ENCODE measurements at regions not wholly inside any gene's neighbourhood (a gene's known extent, or its start where the extent isn't known, plus 50 kb on each side); places are given as distances from the start of the nearest gene placed in this dataset.

DNA sequence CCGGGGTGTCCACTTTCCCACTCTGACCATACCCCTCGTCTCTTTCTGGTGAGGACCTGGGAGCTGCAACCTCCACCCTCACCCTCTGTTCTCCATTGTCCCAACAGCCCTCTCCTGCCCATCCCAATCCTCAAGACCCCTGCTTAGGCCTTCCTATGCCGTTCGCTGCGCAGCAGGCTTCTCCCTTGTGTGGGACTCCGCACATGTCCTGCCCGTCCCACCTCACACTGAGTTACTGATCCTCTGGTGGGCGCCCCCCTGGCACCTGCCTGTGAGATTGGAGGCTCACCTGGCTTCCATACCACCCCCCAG lies 119.5 kb upstream of the SNTG2 start:
- H4K91ac ChIP-seq (ENCODE audit: low read length): no peak overlapping the region
- H3K4me2 ChIP-seq (ENCODE audit: low read length, poor library complexity, severe bottlenecking): no peak overlapping the region
- no peak overlapping the region for H2AK5ac ChIP-seq (ENCODE audit: low read length, severe bottlenecking)
- H3K4ac ChIP-seq (ENCODE audit: low read depth in 1 of 2, low read length in 2 of 2): no peak overlapping the region
- no peak overlapping the region for H3K18ac ChIP-seq (ENCODE audit: low read depth in 1 of 2, low read length in 2 of 2)
- WGBS: 76% methylated on average over 8 of the region's 8 CpGs
- H3K23ac ChIP-seq (ENCODE audit: low read length in 2 of 2): no peak overlapping the region
- no peak overlapping the region for H2BK120ac ChIP-seq (ENCODE audit: low read depth, low read length)
- no peak overlapping the region for H3K9ac ChIP-seq (ENCODE audit: low read length)
- no peak overlapping the region for H3K4me3 ChIP-seq (ENCODE audit: insufficient read depth in 1 of 2, low read depth in 1 of 2, low read length in 2 of 2)
- peaks cover 0 to 18% of the 10 kb centered on the region in 2 experiments for H3K27me3 ChIP-seq (ENCODE audit: control insufficient read depth in 1 of 2, insufficient read depth in 1 of 2, low read length in 2 of 2)
- H3K79me1 ChIP-seq (replicated peaks; ENCODE audit: low read length, poor library complexity, severe bottlenecking): no peaks in the 10 kb centered on the region
- no peaks in the 10 kb centered on the region for H3K36me3 ChIP-seq (ENCODE audit: control insufficient read depth in 1 of 2, insufficient read depth in 2 of 2, low read depth in 1 of 2, low read length in 2 of 2)
- no peak for DNase-seq
- no peaks in the 10 kb centered on the region for H3K4me1 ChIP-seq (ENCODE audit: control insufficient read depth, insufficient read depth, low read depth, low read length)
- no peak overlapping the region for H2BK5ac ChIP-seq (ENCODE audit: low read depth, low read length, poor library complexity, severe bottlenecking)
- H3K14ac ChIP-seq (ENCODE audit: low read length in 2 of 2): no peak overlapping the region
- no peak overlapping the region for H2BK12ac ChIP-seq (ENCODE audit: low read length in 2 of 2)
- no peak overlapping the region for H4K8ac ChIP-seq (ENCODE audit: low read length)
- H3K27ac ChIP-seq (ENCODE audit: low read length, poor library complexity, severe bottlenecking): no peak overlapping the region
- H3K9me3 ChIP-seq (ENCODE audit: control insufficient read depth, low read length): no peaks in the 10 kb centered on the region
- no peak overlapping the region for H2BK15ac ChIP-seq (ENCODE audit: low read depth, poor library complexity, severe bottlenecking)
- H2AFZ ChIP-seq (ENCODE audit: low read depth, low read length): no peak overlapping the region

DNA sequence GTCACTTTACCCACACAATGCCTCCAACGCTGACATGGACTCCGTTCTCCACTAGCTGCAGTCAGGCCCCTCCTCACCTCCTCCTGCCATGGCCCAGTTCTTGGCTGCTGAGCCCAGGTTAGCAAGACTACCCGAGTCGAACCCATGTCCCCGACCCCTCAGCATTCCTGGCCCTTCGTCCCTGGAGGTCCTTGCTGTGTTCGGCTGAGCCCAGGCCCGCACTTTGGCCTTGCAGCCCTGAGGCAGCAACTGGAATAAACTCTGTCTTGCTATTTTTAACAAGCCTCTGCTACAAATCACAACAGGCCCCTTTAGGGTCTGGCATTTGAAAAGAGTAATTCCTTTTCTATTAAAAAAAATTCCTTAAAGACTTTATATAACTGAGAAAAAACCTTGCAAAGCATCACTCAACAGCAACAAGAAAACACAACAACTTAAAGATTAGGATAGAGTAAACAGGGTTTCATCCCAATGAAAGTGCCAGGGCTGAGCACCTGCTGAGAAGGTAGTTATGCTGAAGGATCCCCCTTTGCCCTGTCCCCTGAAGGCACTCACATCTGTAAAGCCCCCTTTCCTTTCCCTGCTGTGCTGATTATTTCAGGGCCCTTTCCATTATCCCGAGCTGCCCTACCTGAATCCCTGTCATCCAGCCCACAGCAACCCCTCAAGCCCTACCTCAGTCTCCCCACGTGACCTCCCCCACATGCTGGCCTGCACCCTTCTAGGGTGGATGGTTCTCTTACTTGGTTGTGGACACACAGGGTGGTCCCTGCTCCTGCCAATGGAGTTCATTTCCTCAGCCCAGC lies 120.0 kb upstream of the SNTG2 start:
- WGBS: 77% methylated on average over 10 of the region's 10 CpGs

GRCh38 chr2:829047-829446 lies 121.6 kb upstream of the SNTG2 start:
- no peak overlapping the region for H2BK5ac ChIP-seq (ENCODE audit: low read depth, low read length, poor library complexity, severe bottlenecking)
- H2AK5ac ChIP-seq (ENCODE audit: low read length, severe bottlenecking): no peak overlapping the region
- DNase-seq: no peak
- H3K18ac ChIP-seq (ENCODE audit: low read depth in 1 of 2, low read length in 2 of 2): no peak overlapping the region
- H3K9ac ChIP-seq (ENCODE audit: low read length): no peak overlapping the region
- no peak overlapping the region for H3K23ac ChIP-seq (ENCODE audit: low read length in 2 of 2)
- H3K4me2 ChIP-seq (ENCODE audit: low read length, poor library complexity, severe bottlenecking): no peak overlapping the region
- H4K91ac ChIP-seq (ENCODE audit: low read length): no peak overlapping the region
- H3K9me3 ChIP-seq (ENCODE audit: control insufficient read depth, low read length): no peaks in the 10 kb centered on the region
- no peak overlapping the region for H3K4ac ChIP-seq (ENCODE audit: low read depth in 1 of 2, low read length in 2 of 2)
- no peak overlapping the region for H4K8ac ChIP-seq (ENCODE audit: low read length)
- H3K4me1 ChIP-seq (ENCODE audit: control insufficient read depth, insufficient read depth, low read depth, low read length): no peaks in the 10 kb centered on the region
- no peak overlapping the region for H2BK15ac ChIP-seq (ENCODE audit: low read depth, poor library complexity, severe bottlenecking)
- no peak overlapping the region for H3K27ac ChIP-seq (ENCODE audit: low read length, poor library complexity, severe bottlenecking)
- no peak overlapping the region for H2BK12ac ChIP-seq (ENCODE audit: low read length in 2 of 2)
- no peaks in the 10 kb centered on the region for H3K36me3 ChIP-seq (ENCODE audit: control insufficient read depth in 1 of 2, insufficient read depth in 2 of 2, low read depth in 1 of 2, low read length in 2 of 2)
- H2AFZ ChIP-seq (ENCODE audit: low read depth, low read length): no peak overlapping the region
- no peak overlapping the region for H3K14ac ChIP-seq (ENCODE audit: low read length in 2 of 2)
- H2BK120ac ChIP-seq (ENCODE audit: low read depth, low read length): no peak overlapping the region
- H3K79me1 ChIP-seq (replicated peaks; ENCODE audit: low read length, poor library complexity, severe bottlenecking): no peaks in the 10 kb centered on the region
- no peak overlapping the region for H3K4me3 ChIP-seq (ENCODE audit: insufficient read depth in 1 of 2, low read depth in 1 of 2, low read length in 2 of 2)
- WGBS: 69% methylated on average over 6 of the region's 6 CpGs
- H3K27me3 ChIP-seq (ENCODE audit: control insufficient read depth in 1 of 2, insufficient read depth in 1 of 2, low read length in 2 of 2): peaks cover 0 to 10% of the 10 kb centered on the region in 2 experiments

More for the DNA sequence above, 120.0 kb upstream of the SNTG2 start:
- H3K27ac ChIP-seq (ENCODE audit: low read length, poor library complexity, severe bottlenecking): no peak overlapping the region
- no peak overlapping the region for H2AK5ac ChIP-seq (ENCODE audit: low read length, severe bottlenecking)
- no peak overlapping the region for H3K4me2 ChIP-seq (ENCODE audit: low read length, poor library complexity, severe bottlenecking)
- no peak overlapping the region for H3K4me3 ChIP-seq (ENCODE audit: insufficient read depth in 1 of 2, low read depth in 1 of 2, low read length in 2 of 2)
- no peak overlapping the region for H2BK12ac ChIP-seq (ENCODE audit: low read length in 2 of 2)
- no peaks in the 10 kb centered on the region for H3K4me1 ChIP-seq (ENCODE audit: control insufficient read depth, insufficient read depth, low read depth, low read length)
- H2AFZ ChIP-seq (ENCODE audit: low read depth, low read length): no peak overlapping the region
- no peak overlapping the region for H3K14ac ChIP-seq (ENCODE audit: low read length in 2 of 2)
- H3K9me3 ChIP-seq (ENCODE audit: control insufficient read depth, low read length): no peaks in the 10 kb centered on the region
- H3K9ac ChIP-seq (ENCODE audit: low read length): no peak overlapping the region
- no peaks in the 10 kb centered on the region for H3K36me3 ChIP-seq (ENCODE audit: control insufficient read depth in 1 of 2, insufficient read depth in 2 of 2, low read depth in 1 of 2, low read length in 2 of 2)
- peaks cover 0 to 15% of the 10 kb centered on the region in 2 experiments for H3K27me3 ChIP-seq (ENCODE audit: control insufficient read depth in 1 of 2, insufficient read depth in 1 of 2, low read length in 2 of 2)
- H2BK120ac ChIP-seq (ENCODE audit: low read depth, low read length): no peak overlapping the region
- H3K18ac ChIP-seq (ENCODE audit: low read depth in 1 of 2, low read length in 2 of 2): no peak overlapping the region
- no peak overlapping the region for H2BK15ac ChIP-seq (ENCODE audit: low read depth, poor library complexity, severe bottlenecking)
- no peak for DNase-seq
- no peak overlapping the region for H4K91ac ChIP-seq (ENCODE audit: low read length)
- H3K23ac ChIP-seq (ENCODE audit: low read length in 2 of 2): no peak overlapping the region
- H3K79me1 ChIP-seq (replicated peaks; ENCODE audit: low read length, poor library complexity, severe bottlenecking): no peaks in the 10 kb centered on the region
- no peak overlapping the region for H4K8ac ChIP-seq (ENCODE audit: low read length)
- no peak overlapping the region for H3K4ac ChIP-seq (ENCODE audit: low read depth in 1 of 2, low read length in 2 of 2)
- no peak overlapping the region for H2BK5ac ChIP-seq (ENCODE audit: low read depth, low read length, poor library complexity, severe bottlenecking)

DNA sequence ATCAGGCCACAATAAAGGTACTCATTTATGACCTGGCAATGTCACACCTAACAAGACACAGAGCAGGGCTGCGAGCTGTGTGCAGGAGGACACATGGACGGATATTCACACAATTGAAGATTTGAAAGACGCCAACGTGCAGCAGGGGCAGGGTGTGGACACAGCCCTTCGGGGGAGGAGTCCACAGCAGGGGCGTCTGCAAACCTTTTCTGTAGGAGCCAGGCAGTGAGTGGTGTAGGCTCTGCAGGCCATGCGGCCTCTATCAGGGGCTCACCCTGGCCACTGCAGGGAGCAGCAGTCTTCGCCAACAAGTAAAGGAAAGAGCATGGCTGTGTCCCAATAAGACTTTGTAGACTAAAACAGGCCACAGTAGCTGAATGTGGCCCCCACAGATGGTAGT lies 125.7 kb upstream of the SNTG2 start:
- Histone ChIP-seq H3K4me1 (ENCODE audit: control insufficient read depth, insufficient read depth, low read depth, low read length) (peaks cover 2% of the 10 kb centered on the region), H2BK15ac (ENCODE audit: low read depth, poor library complexity, severe bottlenecking) (no peak overlapping the region), H3K14ac (ENCODE audit: low read length in 2 of 2) (no peak overlapping the region), H2AK5ac (ENCODE audit: low read length, severe bottlenecking) (no peak overlapping the region), H3K79me1 (replicated peaks; ENCODE audit: low read length, poor library complexity, severe bottlenecking) (no peaks in the 10 kb centered on the region), H2BK5ac (ENCODE audit: low read depth, low read length, poor library complexity, severe bottlenecking) (no peak overlapping the region), H3K4me3 (ENCODE audit: insufficient read depth in 1 of 2, low read depth in 1 of 2, low read length in 2 of 2) (no peak overlapping the region), H3K27me3 (ENCODE audit: control insufficient read depth in 1 of 2, insufficient read depth in 1 of 2, low read length in 2 of 2) (peaks cover 0 to 6% of the 10 kb centered on the region in 2 experiments), H3K27ac (ENCODE audit: low read length, poor library complexity, severe bottlenecking) (no peak overlapping the region), H2AFZ (ENCODE audit: low read depth, low read length) (no peak overlapping the region), H4K91ac (ENCODE audit: low read length) (no peak overlapping the region), H2BK120ac (ENCODE audit: low read depth, low read length) (no peak overlapping the region), H4K8ac (ENCODE audit: low read length) (no peak overlapping the region), H3K9me3 (ENCODE audit: control insufficient read depth, low read length) (no peaks in the 10 kb centered on the region), H3K36me3 (ENCODE audit: control insufficient read depth in 1 of 2, insufficient read depth in 2 of 2, low read depth in 1 of 2, low read length in 2 of 2) (no peaks in the 10 kb centered on the region), H3K9ac (ENCODE audit: low read length) (no peak overlapping the region), H3K23ac (ENCODE audit: low read length in 2 of 2) (no peak overlapping the region), H3K4me2 (ENCODE audit: low read length, poor library complexity, severe bottlenecking) (no peak overlapping the region), H3K18ac (ENCODE audit: low read depth in 1 of 2, low read length in 2 of 2) (no peak overlapping the region), H2BK12ac (ENCODE audit: low read length in 2 of 2) (no peak overlapping the region), H3K4ac (ENCODE audit: low read depth in 1 of 2, low read length in 2 of 2) (no peak overlapping the region)
- DNase-seq: no peak
- 61% methylated on average over 8 of the region's 8 CpGs for WGBS

Measured in mesenchymal stem cell (in vitro differentiated cells and primary cell).